ENCODE measurements at regions not wholly inside any gene's neighbourhood (a gene's known extent, or its start where the extent isn't known, plus 50 kb on each side); places are given as distances from the start of the nearest gene placed in this dataset.
A peak's percentile ranks its signal among the peaks of the same experiment; 100 is the strongest.

- POLR2A ChIA-PET: no interaction called here
- no peak overlapping the region for H3K4me3 Mint-ChIP-seq
- no peak for ATAC-seq
These were observed 511.2 kb upstream of the KLF6 start for GRCh38 chr10:4296161-4296560.

GRCh38 chr10:4294996-4295792 lies 510.2 kb upstream of the KLF6 start:
- ATAC-seq (no peak), DNase-seq (no peak)
- Mint-ChIP-seq H3K4me3 (no peak overlapping the region), H3K9me3 (no peaks in the 10 kb centered on the region), H3K36me3 (ENCODE audit: low read depth) (no peaks in the 10 kb centered on the region), H3K27me3 (no peaks in the 10 kb centered on the region), H3K4me1 (ENCODE audit: low read depth) (no peaks in the 10 kb centered on the region), H3K27ac (no peak overlapping the region)
- no peak for TF ChIP-seq CTCF (IDR thresholded peaks at IDR 0.05)
- POLR2A ChIA-PET: no interaction called here
- CTCF ChIA-PET: no interaction called here
- intact Hi-C loops (cut with micrococcal nuclease): no loop called here

More at GRCh38 chr10:4296161-4296560, 511.2 kb upstream of the KLF6 start:
- no peaks in the 10 kb centered on the region for H3K4me1 Mint-ChIP-seq (ENCODE audit: low read depth)
- H3K27me3 Mint-ChIP-seq: peaks cover under 1% of the 10 kb centered on the region
- H3K27ac Mint-ChIP-seq: no peak overlapping the region
- H3K9me3 Mint-ChIP-seq: no peaks in the 10 kb centered on the region
- no peaks in the 10 kb centered on the region for H3K36me3 Mint-ChIP-seq (ENCODE audit: low read depth)
- no peak for DNase-seq
- no peak for TF ChIP-seq CTCF (IDR thresholded peaks at IDR 0.05)
- intact Hi-C loops (cut with micrococcal nuclease): no loop called here
- CTCF ChIA-PET: no interaction called here

- Mint-ChIP-seq H3K27ac (no peak overlapping the region), H3K27me3 (no peaks in the 10 kb centered on the region), H3K4me3 (no peak overlapping the region), H3K9me3 (no peaks in the 10 kb centered on the region), H3K4me1 (ENCODE audit: low read depth) (no peaks in the 10 kb centered on the region), H3K36me3 (ENCODE audit: low read depth) (no peaks in the 10 kb centered on the region)
- DNase-seq: no peak
- CTCF ChIA-PET: no interaction called here
- intact Hi-C loops (cut with micrococcal nuclease): no loop called here
- ATAC-seq: no peak
- POLR2A ChIA-PET: no interaction called here
- no peak for TF ChIP-seq CTCF (IDR thresholded peaks at IDR 0.05)
These were observed 509.3 kb upstream of the KLF6 start for GRCh38 chr10:4294271-4294670.

- ChIA-PET CTCF (no interaction called here), POLR2A (no interaction called here)
- no peak for DNase-seq
- intact Hi-C loops (cut with micrococcal nuclease): no loop called here
- H3K4me3 Mint-ChIP-seq: no peak overlapping the region
- no peak for TF ChIP-seq CTCF (IDR thresholded peaks at IDR 0.05)
- no peak overlapping the region for H3K27ac Mint-ChIP-seq
- H3K27me3 Mint-ChIP-seq: no peaks in the 10 kb centered on the region
- no peaks in the 10 kb centered on the region for H3K9me3 Mint-ChIP-seq
- no peak for ATAC-seq
- H3K4me1 Mint-ChIP-seq (ENCODE audit: low read depth): no peaks in the 10 kb centered on the region
- no peaks in the 10 kb centered on the region for H3K36me3 Mint-ChIP-seq (ENCODE audit: low read depth)
These were observed 507.0 kb upstream of the KLF6 start for GRCh38 chr10:4291990-4292389.

GRCh38 chr10:4285121-4285520 lies 500.1 kb upstream of the KLF6 start:
- POLR2A ChIA-PET: no interaction called here
- Mint-ChIP-seq H3K4me3 (no peak overlapping the region), H3K36me3 (ENCODE audit: low read depth) (no peaks in the 10 kb centered on the region), H3K9me3 (no peaks in the 10 kb centered on the region), H3K27me3 (no peaks in the 10 kb centered on the region), H3K4me1 (ENCODE audit: low read depth) (peaks cover 4% of the 10 kb centered on the region), H3K27ac (peak overlapping the region; percentile 51)
- intact Hi-C loops (cut with micrococcal nuclease): no loop called here
- DNase-seq (peak; percentile 4), ATAC-seq (peak; percentile 30)
- CTCF ChIA-PET: no interaction called here
- no peak for TF ChIP-seq CTCF (IDR thresholded peaks at IDR 0.05)
